Gastrocnemius medialis (tissue), 4 donors: ENCODE measurements at regions not wholly inside any gene's neighbourhood (a gene's known extent, or its start where the extent isn't known, plus 50 kb on each side); places are given as distances from the start of the nearest gene placed in this dataset.
A peak's percentile ranks its signal among the peaks of the same experiment; 100 is the strongest.

Experiments
- ATAC-seq, 2 donors: fragments of 150-250 bp; one replicate each; pipeline ENCODE4 v1.9.1; 2016
- DNase-seq, 2 donors: peaks; one replicate each; pipeline ENCODE4 v3.0.0-alpha.2; 2019
- H3K27ac ChIP-seq, 4 donors: fragments of 200-600 bp; sonication (generic); 1 replicate in 1 of 4; 2 replicates in 3 of 4; pipeline ENCODE4 v1.5.1; 2016 to 2018; ENCODE audit warnings: mild to moderate bottlenecking in 2 of 4, moderate library complexity in 1 of 4
- H3K27me3 ChIP-seq, 3 donors: fragments of 200-600 bp; sonication (generic) in 2 of 3; 1 replicate in 1 of 3; 2 replicates in 2 of 3; pipeline versions ENCODE4 v1.5.1 to v1.6.0; 2016 to 2019; ENCODE audit warnings: mild to moderate bottlenecking in 1 of 3, moderate library complexity in 1 of 3
- H3K36me3 ChIP-seq, 2 donors: fragments of 200-600 bp; sonication (generic) in 1 of 2; one replicate each; pipeline ENCODE4 v1.5.1; 2017 to 2018
- H3K4me1 ChIP-seq, 2 donors: fragments of 200-600 bp; sonication (generic) in 1 of 2; one replicate each; pipeline ENCODE4 v1.5.1; 2016 to 2017; ENCODE audit warnings: mild to moderate bottlenecking in 2 of 2
- H3K4me3 ChIP-seq, 4 donors: fragments of 200-600 bp; sonication (generic) in 3 of 4; 1 replicate in 1 of 4; 2 replicates in 3 of 4; pipeline ENCODE4 v1.5.1; 2016 to 2019; ENCODE audit warnings: mild to moderate bottlenecking in 2 of 4
- H3K9me3 ChIP-seq, 3 donors: fragments of 200-600 bp; sonication (generic) in 2 of 3; 1 replicate in 1 of 3; 2 replicates in 2 of 3; pipeline ENCODE4 v1.5.1; 2016 to 2019
- POLR2A ChIP-seq, 2 donors: fragments of 450-650 bp; IDR thresholded peaks; one replicate each; pipeline ENCODE4 v1.6.1; 2017; ENCODE audit warnings: antibody characterized with exemption in 2 of 2, mild to moderate bottlenecking in 2 of 2, moderate library complexity in 2 of 2
- in situ Hi-C, 4 donors: fragments of 200-750 bp; cut with MboI; loops; one replicate each; pipeline versions ENCODE4 v1.15.0 to v1.8.0; 2017; ENCODE audit warnings: low sequenced_read_pairs in 4 of 4
- intact Hi-C: fragments of 100-400 bp; cut with DNase I; formaldehyde crosslinking; loops from one replicate; pipeline ENCODE4 v1.15.1; 2023; ENCODE audit warnings: low total_unique reads
- TF ChIP-seq, protein P1 (sequence below), 5 experiments: fragments of 450-650 bp in 3 of 5; fragments of 200-600 bp in 2 of 5; sonication (generic) in 2 of 5; IDR thresholded peaks in 4 of 5; conservative IDR thresholded peaks in 1 of 5; 1 replicate in 4 of 5; 2 replicates in 1 of 5; pipeline ENCODE4 v1.5.1; 2016 to 2019; ENCODE audit warnings: antibody characterized with exemption in 5 of 5, mild to moderate bottlenecking in 3 of 5, moderate library complexity in 3 of 5

DNA sequence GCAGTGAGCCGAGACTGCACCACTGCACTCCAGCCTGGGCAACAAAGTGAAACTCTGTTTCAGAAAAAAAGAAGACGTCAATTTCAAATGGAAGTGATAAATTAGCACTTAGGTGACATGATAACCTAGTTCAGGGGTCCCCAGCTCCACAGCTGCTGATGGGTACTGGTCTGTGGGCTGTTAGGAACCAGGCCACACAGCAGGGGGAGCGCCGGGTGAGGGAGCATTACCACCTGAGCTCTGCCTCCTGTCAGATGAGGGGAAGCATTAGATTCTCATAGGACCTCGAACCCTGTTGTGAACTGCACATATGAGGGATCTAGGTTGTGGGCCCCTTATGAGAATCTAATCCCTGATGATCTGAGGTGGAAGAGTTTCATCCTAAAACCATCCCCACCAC, 253.0 kb downstream of the FOXL1 start:
- no peak overlapping the region for H3K4me3 ChIP-seq
- intact Hi-C loops (no loop called here), in situ Hi-C loops (no loop called here)
- H3K4me1 ChIP-seq, result no peaks in the 10 kb centered on the region
- no peak for TF ChIP-seq POLR2A (IDR thresholded peaks at IDR 0.05)
- TF ChIP-seq, protein P1, sequence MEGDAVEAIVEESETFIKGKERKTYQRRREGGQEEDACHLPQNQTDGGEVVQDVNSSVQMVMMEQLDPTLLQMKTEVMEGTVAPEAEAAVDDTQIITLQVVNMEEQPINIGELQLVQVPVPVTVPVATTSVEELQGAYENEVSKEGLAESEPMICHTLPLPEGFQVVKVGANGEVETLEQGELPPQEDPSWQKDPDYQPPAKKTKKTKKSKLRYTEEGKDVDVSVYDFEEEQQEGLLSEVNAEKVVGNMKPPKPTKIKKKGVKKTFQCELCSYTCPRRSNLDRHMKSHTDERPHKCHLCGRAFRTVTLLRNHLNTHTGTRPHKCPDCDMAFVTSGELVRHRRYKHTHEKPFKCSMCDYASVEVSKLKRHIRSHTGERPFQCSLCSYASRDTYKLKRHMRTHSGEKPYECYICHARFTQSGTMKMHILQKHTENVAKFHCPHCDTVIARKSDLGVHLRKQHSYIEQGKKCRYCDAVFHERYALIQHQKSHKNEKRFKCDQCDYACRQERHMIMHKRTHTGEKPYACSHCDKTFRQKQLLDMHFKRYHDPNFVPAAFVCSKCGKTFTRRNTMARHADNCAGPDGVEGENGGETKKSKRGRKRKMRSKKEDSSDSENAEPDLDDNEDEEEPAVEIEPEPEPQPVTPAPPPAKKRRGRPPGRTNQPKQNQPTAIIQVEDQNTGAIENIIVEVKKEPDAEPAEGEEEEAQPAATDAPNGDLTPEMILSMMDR (IDR thresholded peaks at IDR 0.05 in 4 of 5, conservative IDR thresholded peaks at IDR 0.05 in 1 of 5), result no peak
- DNase-seq (no peak), ATAC-seq (no peak)
- H3K27me3 ChIP-seq, result peaks cover 4 to 22% (median 7%) of the 10 kb centered on the region in 3 donors
- H3K36me3 ChIP-seq, result no peaks in the 10 kb centered on the region
- H3K27ac ChIP-seq, result no peak overlapping the region
- no peaks in the 10 kb centered on the region for H3K9me3 ChIP-seq

DNA sequence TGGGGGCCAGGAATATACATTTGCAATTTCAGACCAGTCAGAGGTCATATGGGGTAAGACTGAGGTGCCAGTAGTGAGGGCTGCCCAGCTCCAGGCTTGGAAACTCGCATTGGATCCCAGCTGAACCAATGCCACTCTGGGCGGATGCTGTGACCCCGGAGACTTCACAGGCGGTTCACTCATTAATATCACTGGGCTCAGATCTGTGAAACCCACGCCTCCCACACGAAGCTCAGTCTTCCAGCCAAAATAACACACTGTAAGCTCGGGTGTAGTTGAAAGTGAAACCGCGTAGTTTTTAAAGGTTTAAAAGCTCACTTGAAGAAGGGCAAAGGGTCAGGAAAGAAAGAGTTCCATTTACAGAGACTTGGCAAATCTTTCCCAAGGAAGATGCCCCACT, 254.8 kb downstream of the FOXL1 start:
- peaks cover 0 to 8% (median 0%) of the 10 kb centered on the region in 3 donors for H3K27me3 ChIP-seq
- H3K9me3 ChIP-seq, result no peaks in the 10 kb centered on the region
- TF ChIP-seq, protein P1 (IDR thresholded peaks at IDR 0.05 in 4 of 5, conservative IDR thresholded peaks at IDR 0.05 in 1 of 5), result no peak
- no peaks in the 10 kb centered on the region for H3K36me3 ChIP-seq
- in situ Hi-C loops, result no loop called here
- intact Hi-C loops, result no loop called here
- no peak for DNase-seq
- no peak overlapping the region for H3K4me3 ChIP-seq
- no peak for ATAC-seq
- H3K27ac ChIP-seq, result no peak overlapping the region
- H3K4me1 ChIP-seq, result no peaks in the 10 kb centered on the region

DNA sequence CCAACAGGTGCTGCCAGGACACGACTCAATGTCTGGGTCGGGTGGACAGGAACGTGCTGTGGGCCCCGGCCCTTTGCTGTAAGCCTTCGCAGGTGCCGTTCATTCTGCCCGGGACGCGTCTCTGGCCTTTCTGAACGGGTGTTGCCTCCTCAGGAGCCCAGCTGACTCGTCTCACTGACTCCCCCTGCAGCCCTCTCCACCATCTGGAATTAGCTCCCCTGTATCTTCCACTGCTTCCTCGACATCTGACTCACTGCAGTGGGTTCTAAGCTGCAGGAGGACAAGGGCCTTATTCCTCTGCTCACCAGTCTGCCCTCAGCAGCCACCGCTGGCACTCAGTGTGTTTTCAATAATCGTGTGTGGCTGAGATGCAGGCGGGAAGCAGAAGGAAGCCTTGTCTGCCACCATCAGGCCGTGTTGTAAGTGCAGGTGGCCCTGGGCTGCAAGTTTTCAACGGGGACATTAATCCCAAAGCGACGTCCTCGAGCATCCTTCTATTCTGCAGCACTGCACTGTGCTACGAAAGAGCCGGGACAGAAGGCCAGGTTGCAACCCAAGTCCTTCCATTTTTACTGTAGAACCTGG, 256.2 kb downstream of the FOXL1 start:
- DNase-seq, result no peak
- H3K4me3 ChIP-seq, result no peak overlapping the region
- no peak for ATAC-seq
- intact Hi-C loops (no loop called here), in situ Hi-C loops (no loop called here)
- TF ChIP-seq, protein P1 (IDR thresholded peaks at IDR 0.05 in 4 of 5, conservative IDR thresholded peaks at IDR 0.05 in 1 of 5), result peak in 2 of 5 experiments; percentile 19 to 23
- no peak for TF ChIP-seq POLR2A (IDR thresholded peaks at IDR 0.05)
- H3K27me3 ChIP-seq, result no peaks in the 10 kb centered on the region
- no peak overlapping the region for H3K27ac ChIP-seq
- H3K9me3 ChIP-seq, result no peaks in the 10 kb centered on the region
- H3K4me1 ChIP-seq, result no peaks in the 10 kb centered on the region
- H3K36me3 ChIP-seq, result no peaks in the 10 kb centered on the region

DNA sequence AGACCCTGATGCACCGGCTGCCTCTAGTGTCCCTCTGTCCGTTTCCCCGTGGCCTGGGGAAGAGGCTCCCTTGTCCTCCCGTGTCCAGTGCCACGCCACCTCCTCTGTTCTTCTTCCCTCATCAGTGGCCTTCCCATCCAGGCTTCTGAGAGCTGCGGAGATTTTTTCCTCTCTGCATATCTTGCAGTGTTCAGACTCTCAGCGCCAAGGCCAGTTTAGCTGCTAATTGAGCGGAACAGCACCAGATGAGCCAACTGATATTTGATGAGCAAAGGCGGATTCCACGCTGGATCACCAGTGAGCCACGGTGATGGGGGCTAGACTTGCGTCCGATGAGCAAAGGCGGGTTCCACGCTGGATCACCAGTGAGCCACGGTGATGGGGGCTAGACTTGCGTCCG, 257.6 kb downstream of the FOXL1 start:
- Histone ChIP-seq H3K27me3 (no peaks in the 10 kb centered on the region), H3K4me1 (no peaks in the 10 kb centered on the region), H3K4me3 (no peak overlapping the region), H3K9me3 (no peaks in the 10 kb centered on the region), H3K27ac (no peak overlapping the region), H3K36me3 (no peaks in the 10 kb centered on the region)
- no peak for DNase-seq
- no peak for ATAC-seq
- in situ Hi-C loops (no loop called here), intact Hi-C loops (no loop called here)
- no peak for TF ChIP-seq POLR2A (IDR thresholded peaks at IDR 0.05)
- TF ChIP-seq, protein P1 (IDR thresholded peaks at IDR 0.05 in 4 of 5, conservative IDR thresholded peaks at IDR 0.05 in 1 of 5), result no peak
